Activated naive CD4-positive, alpha-beta T cell treated with anti-CD3 and anti-CD28 coated beads, Interleukin-2, amount 50 U/mL, for 72 hours (primary cell): ENCODE measurements at regions not wholly inside any gene's neighbourhood (a gene's known extent, or its start where the extent isn't known, plus 50 kb on each side); places are given as distances from the start of the nearest gene placed in this dataset.
"Not testable (repeated sequence)": the region's sequence is repeated elsewhere in the genome, so short reads cannot be mapped to it uniquely, and the experiment has no call there.

ENCODE experiments used
- ATAC-seq, 2 donors: fragments of 150-1000 bp; cut with Tn5 transposase; 2 replicates each; pipeline ENCODE4 v1.10.0; 2021; ENCODE audit warnings: mild to moderate bottlenecking in 2 of 2, moderate library complexity in 2 of 2
- DNase-seq, 2 donors: peaks; one replicate each; pipeline ENCODE4 v3.0.0; 2021 to 2022; ENCODE audit warnings: low spot score in 2 of 2
- H3K27ac Mint-ChIP-seq, 2 donors: one replicate each; pipeline ENCODE4 v1.8.0; 2022; ENCODE audit warnings: mild to moderate bottlenecking in 2 of 2, mixed read lengths in 2 of 2
- H3K36me3 Mint-ChIP-seq, 2 donors: one replicate each; pipeline ENCODE4 v1.8.0; 2022; ENCODE audit warnings: mixed read lengths in 2 of 2
- H3K9me3 Mint-ChIP-seq, 2 donors: one replicate each; pipeline ENCODE4 v1.8.0; 2022; ENCODE audit warnings: mixed read lengths in 2 of 2

DNA sequence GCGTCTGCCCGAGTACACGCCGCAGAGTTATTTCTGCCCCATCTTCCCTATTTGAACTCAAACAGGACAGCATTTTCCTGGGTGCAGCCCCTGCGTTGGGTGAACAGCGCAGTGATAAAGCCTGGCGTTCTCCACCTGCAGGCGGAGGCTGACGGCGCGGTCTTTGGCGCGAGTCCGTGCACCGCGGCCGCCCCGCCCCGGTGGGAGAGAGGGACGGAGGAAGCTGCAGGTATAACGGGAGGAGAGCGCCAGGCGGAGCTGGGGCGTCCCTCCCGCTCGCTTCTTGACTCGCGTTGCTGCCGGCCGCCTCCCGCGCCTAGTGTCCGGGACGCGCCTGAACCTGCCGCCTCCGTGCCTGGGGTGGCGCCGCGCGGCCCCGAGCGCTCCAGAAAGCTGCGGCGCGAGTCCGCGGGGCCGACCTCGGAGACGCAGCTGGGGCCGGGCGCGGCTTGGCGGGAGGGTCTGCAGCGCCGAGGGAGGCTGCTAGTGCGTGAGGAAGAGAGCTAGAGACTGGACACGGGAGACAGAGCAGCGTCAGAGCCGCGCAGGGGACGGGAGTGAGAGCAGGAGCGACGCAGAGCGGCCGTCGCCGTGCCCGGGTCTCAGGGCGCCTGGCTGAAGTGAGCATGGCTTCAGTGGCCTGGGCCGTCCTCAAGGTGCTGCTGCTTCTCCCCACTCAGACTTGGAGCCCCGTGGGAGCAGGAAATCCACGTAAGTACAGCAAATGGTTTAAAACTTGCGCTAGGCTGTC is 140.7 kb downstream of the SPATA31A7 start:
- not testable (repeated sequence) for H3K27ac Mint-ChIP-seq, H3K9me3 Mint-ChIP-seq, ATAC-seq, H3K36me3 Mint-ChIP-seq
- peak in 1 of 2 donors; percentile 1 for DNase-seq

DNA sequence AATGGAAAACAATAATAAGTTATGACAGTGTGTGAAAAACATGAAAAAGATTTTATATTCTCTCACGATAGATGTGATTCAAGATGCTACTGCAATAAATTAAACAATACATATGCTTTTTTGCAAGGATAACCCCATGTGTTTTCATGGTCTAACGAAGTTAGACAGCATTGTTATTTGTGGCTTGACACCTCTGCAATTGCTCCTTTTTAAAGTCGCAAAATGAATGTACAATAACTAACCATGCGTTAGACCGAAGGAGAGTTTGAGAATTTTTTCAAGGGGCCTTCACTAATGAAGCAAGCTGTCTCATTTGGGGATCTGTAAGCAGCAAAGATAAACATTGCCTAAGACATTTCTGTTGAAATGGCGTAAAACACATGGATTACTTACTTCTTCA is 167.1 kb downstream of the SPATA31A7 start:
- H3K9me3 Mint-ChIP-seq, H3K27ac Mint-ChIP-seq, DNase-seq, ATAC-seq, H3K36me3 Mint-ChIP-seq: not testable (repeated sequence)

DNA sequence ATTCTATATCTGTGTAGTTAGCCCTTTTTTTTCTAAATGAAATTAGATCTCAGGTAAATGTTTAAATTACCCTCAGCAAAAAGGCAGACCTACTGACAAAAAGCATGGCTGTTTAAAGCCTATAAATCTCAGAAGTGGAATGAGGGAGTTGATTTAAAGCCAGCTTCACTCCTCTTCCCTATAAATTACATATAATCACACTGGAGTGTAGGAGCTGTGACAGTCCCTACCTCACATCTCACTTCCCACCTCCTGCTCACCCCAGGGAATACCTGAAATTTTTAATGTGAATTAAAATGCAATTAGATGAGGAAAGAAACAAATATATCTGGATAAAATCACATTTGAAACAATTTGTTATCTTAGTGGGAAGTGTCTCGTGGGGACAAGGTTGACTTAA is 184.6 kb downstream of the SPATA31A7 start:
- not testable (repeated sequence) for DNase-seq, H3K9me3 Mint-ChIP-seq, ATAC-seq, H3K27ac Mint-ChIP-seq, H3K36me3 Mint-ChIP-seq

DNA sequence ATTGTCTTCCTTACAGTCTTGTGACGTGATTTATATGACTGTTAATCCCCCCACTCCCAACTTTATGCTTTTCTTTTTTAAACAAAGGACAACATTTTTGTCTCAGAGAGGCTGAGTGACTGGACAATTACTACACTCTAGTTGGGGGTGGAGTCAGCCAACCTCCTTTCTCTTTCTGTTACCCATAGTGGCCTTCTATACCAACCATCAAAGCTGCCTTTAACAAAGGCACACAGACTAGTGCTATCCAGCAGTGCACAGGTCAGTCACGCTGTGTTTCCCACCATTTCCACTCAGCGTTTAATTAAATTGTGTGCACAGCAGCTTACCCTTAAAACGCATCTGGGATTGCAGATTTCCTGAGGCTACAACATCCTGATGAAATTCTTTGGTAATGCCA is 186.3 kb downstream of the SPATA31A7 start:
- H3K36me3 Mint-ChIP-seq, DNase-seq, H3K27ac Mint-ChIP-seq, H3K9me3 Mint-ChIP-seq, ATAC-seq: not testable (repeated sequence)

DNA sequence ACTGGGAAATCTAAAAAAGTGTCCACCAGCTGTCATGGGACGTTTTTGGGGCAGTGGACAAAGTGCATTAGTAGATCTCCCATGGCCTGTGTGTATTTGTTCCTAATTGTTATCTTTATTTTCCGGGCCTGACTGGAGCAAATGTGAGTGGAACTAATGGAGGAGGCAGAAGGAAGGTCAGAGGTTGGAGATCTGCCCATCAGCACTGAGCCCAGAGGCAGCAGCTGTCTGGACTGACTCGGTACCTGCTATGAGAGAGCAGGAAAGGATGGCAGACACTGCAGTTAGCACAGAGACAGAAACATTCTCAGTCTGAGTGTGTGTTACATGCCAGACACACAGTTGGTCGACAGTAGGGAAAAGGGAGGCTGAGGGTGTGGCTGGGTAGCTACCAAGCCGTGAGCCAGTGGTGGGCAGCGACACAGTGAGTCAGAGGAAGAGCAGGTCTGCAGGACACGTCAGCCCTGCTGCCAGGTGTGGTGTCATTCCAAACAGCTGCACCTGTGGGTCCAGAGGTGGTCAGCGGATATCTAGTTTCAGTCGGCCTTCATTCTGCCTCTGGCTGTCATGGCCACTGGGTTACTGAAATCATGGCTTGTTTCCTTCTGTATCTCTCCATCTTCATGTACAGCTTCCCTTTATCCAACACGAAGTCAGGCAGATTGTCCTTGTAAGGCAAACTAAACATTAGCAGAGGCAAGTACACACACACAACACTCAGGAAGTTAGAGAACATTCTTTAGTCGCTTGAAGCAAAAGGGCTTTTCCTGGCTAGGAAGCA is 196.4 kb downstream of the SPATA31A7 start:
- DNase-seq, H3K9me3 Mint-ChIP-seq, ATAC-seq, H3K27ac Mint-ChIP-seq, H3K36me3 Mint-ChIP-seq: not testable (repeated sequence)

DNA sequence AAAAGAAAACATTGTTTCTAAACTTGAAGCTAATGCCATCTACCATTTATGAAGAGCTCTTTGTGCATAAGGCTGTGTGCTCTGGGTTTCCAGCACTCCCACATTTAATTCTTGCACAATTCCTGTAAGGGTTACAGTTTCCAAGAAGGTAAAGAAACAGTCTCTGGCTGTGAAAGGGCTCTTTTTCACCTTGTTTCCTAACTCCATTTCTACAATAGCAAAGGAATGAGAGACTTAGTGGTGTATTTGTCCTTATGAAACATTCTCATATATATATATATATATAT is 196.9 kb downstream of the SPATA31A7 start:
- not testable (repeated sequence) for DNase-seq, H3K27ac Mint-ChIP-seq, ATAC-seq, H3K9me3 Mint-ChIP-seq, H3K36me3 Mint-ChIP-seq

DNA sequence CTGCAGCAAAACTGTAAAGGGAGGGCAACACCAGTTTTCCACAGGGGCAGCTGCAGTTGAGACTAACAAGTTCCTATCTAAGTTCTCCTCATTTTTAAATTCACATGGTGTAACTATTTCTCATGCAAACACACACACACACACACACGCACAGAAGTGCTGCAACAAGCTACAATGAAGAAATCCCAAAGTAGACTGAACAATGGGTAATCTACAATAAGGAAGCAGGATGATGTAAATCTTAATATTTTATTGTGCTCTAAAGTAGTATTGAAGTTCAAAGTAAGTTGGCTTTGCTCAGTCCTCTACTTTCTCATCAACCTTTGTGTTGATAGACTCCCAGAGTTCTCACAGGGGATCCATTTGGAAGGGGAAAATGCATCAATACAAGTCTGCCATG is 212.9 kb downstream of the SPATA31A7 start:
- not testable (repeated sequence) for H3K36me3 Mint-ChIP-seq, H3K27ac Mint-ChIP-seq, H3K9me3 Mint-ChIP-seq, DNase-seq, ATAC-seq

DNA sequence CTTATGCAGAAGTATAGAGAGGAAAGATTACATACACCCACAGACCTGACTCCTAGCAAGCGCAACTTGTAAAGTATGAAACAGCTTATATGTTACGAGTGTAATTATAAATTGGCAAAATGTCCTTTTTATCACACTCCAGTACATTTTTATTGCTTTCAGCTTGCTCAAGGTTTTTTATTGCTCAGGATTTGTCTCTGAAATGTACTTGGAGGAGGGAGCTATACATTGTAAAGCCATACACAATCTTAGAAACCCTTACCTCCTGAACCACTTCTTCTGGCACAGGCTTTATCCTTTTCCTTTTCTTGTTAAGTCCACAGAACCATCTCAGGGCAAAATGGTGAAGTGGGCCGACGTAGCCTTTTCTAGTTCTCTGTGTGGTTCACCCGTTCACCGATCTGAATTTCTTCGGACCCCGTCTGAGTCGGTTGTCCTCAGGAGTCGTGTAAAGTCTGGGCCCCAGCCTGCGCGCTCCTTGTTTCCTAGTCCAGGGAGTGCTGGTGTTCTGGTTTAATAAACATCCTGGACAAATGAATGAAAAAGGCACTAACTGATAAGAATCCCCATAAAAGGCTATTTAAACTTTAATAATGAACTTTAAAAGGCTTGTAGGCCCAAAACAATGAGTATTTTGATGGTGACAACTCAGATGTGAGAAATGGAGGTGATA is 222.2 kb downstream of the SPATA31A7 start:
- H3K36me3 Mint-ChIP-seq, H3K27ac Mint-ChIP-seq, DNase-seq, H3K9me3 Mint-ChIP-seq, ATAC-seq: not testable (repeated sequence)

DNA sequence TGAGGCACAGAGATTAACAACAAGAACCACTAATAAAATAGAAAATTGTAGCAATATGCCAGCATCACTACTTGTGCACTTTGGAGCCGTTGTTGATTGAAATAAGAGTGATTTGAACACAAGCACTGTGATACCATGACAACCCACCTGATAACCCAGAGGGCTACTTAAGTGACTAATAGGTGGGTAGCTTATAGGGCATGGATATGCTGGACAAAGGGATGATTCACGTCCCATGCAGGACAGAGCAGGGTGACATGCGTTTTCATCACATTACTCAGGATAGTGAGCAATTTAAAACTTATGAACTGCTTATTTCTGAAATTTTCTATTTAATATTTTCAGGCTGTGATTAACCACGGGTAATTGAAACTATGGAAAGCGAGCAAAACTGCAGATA is 222.9 kb downstream of the SPATA31A7 start:
- not testable (repeated sequence) for H3K9me3 Mint-ChIP-seq, DNase-seq, H3K36me3 Mint-ChIP-seq, H3K27ac Mint-ChIP-seq, ATAC-seq

DNA sequence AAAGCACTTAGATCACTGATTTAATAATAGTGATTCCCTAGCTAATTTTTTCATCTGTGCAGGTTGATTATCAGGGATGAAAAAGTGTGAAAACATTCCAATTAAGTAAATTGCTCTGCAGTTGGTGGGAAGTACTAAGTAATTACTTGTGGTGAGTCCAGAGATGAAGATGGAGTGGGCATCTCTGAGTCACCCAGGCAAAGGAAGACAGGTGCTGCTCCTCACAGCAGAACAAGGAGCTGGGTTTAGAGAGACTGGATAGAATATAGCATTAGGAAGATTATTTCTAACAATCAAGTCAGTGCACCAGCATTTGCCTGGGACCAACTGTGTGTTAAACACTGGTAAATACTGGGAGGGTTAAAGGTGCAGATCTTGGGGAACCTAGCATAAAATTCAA is 228.3 kb downstream of the SPATA31A7 start:
- DNase-seq, ATAC-seq, H3K27ac Mint-ChIP-seq, H3K36me3 Mint-ChIP-seq, H3K9me3 Mint-ChIP-seq: not testable (repeated sequence)

DNA sequence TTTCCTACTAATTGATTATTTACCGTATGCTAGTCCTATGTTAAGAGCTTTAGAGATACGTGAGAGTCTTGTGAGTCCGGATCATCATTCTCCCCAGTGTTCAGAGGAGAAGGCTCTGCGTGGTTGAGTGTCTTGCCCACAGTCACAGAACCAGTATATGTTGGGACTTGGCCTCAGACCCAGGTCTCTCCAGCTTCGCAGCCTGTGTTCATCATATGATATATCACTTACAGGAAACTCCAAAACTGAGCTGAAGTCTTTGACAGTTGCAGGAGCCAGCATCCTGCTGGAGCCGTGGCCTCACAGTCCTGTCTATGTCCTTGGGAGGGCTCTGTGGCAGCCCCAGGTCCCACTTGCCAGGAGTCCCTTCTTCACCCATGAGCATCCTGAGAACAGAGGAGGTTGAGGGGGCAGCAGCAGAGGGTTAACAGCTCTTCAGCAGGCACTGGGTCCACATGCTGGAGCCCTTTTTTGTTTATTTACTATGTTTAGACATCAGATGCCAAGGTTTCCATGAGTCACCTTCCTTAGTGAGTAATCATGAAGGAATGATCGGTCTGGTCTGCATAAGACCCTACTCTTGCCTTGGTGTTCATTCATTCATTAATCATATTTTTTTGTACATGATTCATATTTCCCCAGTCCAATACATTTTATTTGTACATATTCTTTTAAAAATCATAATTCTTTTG is 230.6 kb downstream of the SPATA31A7 start:
- H3K36me3 Mint-ChIP-seq, ATAC-seq, H3K9me3 Mint-ChIP-seq, DNase-seq, H3K27ac Mint-ChIP-seq: not testable (repeated sequence)

DNA sequence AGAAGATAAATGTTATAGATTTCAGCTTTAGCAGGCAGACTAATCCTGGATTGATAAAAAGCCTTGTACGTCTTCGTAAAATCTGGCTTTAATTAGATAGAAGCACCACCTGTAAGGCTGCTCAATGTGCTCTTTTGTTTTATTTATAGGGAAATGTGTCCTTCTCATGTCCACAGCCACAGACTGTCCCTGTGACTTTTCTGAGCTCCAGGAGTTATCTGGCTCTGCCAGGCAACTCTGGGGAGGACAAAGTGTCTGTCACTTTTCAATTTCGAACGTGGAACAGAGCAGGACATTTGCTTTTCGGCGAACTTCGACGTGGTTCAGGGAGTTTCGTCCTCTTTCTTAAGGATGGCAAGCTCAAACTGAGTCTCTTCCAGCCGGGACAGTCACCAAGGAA is 257.4 kb downstream of the SPATA31A7 start:
- not testable (repeated sequence) for ATAC-seq, H3K27ac Mint-ChIP-seq, DNase-seq, H3K9me3 Mint-ChIP-seq, H3K36me3 Mint-ChIP-seq

DNA sequence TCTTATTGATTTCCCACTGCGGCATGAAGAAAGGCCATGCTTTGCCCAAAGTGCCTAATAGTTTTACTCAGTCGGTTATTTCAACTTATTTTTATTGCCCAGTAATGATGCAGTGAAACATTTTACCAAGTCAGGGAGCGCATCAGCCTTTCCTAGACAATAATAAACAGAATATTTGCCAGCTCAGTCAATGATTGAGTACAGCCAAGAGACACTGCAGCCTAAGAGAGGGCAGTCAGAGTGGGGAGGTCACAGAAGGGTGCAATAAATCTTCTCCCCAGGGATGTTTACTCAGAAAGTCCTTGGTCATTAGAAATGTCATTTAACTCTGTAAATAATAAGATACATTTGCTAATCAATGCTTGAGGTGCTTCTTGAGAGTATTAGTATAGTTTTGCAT is 271.0 kb downstream of the SPATA31A7 start:
- H3K9me3 Mint-ChIP-seq, ATAC-seq, H3K27ac Mint-ChIP-seq, H3K36me3 Mint-ChIP-seq, DNase-seq: not testable (repeated sequence)
